AG08396 (cell line): ENCODE measurements at regions not wholly inside any gene's neighbourhood (a gene's known extent, or its start where the extent isn't known, plus 50 kb on each side); places are given as distances from the start of the nearest gene placed in this dataset.

Experiments used
- DNase-seq: peaks from one replicate; pipeline ENCODE4 v3.0.0; 2012; ENCODE audit warnings: low spot score, mixed read lengths

GRCh38 chr12:19953734-19954133, 414.6 kb upstream of the PDE3A start:
- no peak for DNase-seq

GRCh38 chr12:19954163-19954562, 414.2 kb upstream of the PDE3A start:
- no peak for DNase-seq

- no peak for DNase-seq
These were observed 410.8 kb upstream of the PDE3A start for GRCh38 chr12:19957308-19958125.

GRCh38 chr12:19958389-19958788, 409.9 kb upstream of the PDE3A start:
- DNase-seq: no peak

- DNase-seq: no peak
These were observed 409.0 kb upstream of the PDE3A start for GRCh38 chr12:19959353-19959752.

DNA sequence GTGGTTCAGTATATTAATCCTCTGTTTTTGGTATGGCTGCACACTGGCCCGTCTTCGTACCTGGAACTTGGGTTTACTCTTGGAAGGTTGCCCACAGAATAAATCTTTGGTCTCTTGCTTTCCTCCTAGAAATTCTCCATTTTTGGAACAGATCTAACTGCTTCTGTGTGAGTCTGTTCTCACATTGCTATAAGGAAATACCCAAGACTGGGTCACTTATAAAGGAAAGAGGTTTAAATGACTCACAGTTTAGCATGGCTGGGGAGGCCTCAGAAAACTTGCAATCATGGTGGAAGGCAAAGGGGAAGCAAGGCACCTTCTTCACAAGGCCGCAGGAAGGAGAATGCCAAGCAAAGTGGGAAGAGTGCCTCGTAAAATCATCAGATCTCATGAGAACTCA, 407.8 kb upstream of the PDE3A start:
- DNase-seq: no peak

DNA sequence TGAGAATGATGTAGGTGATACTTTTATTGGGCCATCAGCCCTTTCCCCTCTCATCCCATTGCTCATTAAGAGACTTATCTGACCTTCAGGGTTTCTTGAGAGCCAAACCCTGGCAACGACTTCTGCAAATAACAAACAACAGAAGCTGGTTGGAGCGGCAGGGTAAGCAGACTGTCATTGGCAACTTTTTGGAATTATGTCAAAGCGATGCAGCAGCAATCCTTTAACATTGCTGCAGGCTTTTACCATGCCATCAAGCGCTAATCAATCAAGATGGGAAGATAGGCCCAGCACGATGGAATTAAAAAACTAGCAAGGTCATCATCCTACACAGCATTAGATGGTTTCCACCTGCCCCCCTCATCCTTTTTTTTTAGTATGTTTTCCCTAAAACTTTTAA, 406.1 kb upstream of the PDE3A start:
- DNase-seq: no peak

DNA sequence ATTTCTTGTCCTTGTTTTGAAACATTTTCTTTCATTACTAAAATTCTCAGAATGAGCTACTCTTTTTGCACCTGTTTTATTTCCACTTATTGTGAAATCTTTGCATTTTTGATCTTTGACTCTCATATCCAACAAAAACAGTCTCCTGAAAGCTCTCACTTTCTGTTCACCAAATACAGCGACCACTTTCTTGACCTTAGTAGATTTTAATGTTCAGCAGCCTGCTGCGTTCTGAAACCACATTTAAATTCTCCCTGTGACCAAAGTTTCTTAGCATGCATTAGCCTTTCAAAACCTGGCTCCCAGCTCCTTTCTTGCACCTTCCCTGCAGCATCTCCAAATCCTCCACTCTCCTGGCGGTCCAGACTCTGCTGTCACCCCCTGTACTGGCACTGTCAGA, 404.4 kb upstream of the PDE3A start:
- no peak for DNase-seq

- DNase-seq: no peak
These were observed 403.8 kb upstream of the PDE3A start for GRCh38 chr12:19964549-19964948.

DNA sequence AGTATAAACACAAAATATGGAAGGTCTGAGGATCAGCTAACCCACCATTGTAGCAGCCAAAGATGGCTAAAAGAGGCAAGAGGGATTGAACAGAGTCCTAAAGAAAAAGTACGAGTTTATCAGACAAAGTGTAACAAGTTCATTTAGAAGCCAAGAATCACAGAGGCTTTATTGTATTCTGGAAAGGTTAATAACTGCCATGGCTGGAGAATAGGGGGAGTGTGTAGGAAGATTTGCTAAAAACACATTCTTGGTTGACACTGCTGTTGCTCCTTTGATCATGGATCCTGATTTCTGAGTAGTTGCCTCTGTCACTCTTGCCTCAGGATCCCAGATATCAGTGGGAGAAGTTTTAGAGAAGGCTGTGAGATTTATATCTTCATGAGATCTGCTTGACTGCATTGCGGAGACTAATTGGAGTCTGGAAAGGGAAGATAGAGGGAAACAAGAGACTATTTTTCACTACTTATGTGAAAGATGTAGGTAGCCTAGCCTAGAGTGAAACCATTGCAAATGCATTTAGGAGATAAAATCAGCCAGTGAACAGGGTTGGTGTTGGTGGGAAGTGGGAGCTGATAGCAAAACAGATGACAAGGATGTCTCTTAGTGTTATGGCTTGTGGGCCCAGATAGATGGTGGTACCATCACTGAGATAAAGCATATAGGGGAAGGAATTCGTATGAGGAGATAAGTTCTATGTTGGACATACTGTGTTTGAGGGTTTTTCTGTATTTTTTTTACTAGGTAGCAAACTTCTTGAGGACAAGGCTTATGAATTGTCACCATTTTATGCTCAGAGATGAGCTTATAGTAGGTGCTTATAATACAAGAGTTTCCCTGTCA, 402.9 kb upstream of the PDE3A start:
- no peak for DNase-seq

DNA sequence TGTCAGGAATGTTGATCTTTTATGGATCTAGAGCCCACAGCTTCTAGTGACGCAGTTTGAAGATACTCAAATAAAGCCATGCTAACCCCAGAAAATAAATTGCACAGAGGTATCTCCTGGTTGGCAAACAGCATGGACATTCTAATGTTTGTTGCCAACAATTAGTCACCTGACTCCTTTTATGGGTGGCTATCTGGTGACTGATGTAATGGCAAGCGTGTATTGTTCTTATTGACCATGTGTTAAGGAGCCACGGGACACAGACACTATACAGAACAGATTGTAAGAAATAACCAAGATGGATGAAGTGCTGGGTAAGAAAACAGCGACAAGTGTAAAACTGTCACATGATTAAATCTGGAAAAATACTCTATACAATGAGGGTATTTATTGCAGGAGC, 401.3 kb upstream of the PDE3A start:
- DNase-seq: no peak

GRCh38 chr12:19967431-19967830, 400.9 kb upstream of the PDE3A start:
- DNase-seq: peak; percentile 55

GRCh38 chr12:19970116-19970515, 398.2 kb upstream of the PDE3A start:
- no peak for DNase-seq

- DNase-seq: no peak
These were observed 397.5 kb upstream of the PDE3A start for GRCh38 chr12:19970821-19971220.

GRCh38 chr12:19971361-19972280, 396.7 kb upstream of the PDE3A start:
- DNase-seq: no peak

- DNase-seq: no peak
These were observed 395.7 kb upstream of the PDE3A start for GRCh38 chr12:19972325-19973288.

DNA sequence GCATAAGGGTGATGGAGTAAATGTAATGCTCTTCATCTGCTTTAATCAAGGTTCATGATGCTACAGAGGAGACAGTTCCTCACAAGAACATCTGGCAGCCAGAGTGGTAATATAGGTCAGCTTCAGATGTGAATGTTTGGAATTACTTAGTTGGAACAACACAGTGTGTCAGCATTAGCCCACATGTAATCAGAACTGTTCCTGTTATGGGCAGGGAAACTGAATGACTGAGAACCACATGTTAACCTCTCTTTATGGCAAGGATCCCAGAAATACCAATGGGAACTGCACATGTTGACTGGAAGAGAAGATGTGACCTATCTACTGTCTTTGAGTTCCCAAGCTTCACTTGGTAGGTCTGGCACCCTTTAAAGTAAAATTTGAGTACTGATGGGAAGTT, 390.1 kb upstream of the PDE3A start:
- DNase-seq: peak; percentile 21

GRCh38 chr12:19979584-19979983, 388.8 kb upstream of the PDE3A start:
- no peak for DNase-seq

- DNase-seq: no peak
These were observed 386.4 kb upstream of the PDE3A start for GRCh38 chr12:19981944-19982343.

- DNase-seq: no peak
These were observed 380.3 kb upstream of the PDE3A start for GRCh38 chr12:19988001-19988400.

DNA sequence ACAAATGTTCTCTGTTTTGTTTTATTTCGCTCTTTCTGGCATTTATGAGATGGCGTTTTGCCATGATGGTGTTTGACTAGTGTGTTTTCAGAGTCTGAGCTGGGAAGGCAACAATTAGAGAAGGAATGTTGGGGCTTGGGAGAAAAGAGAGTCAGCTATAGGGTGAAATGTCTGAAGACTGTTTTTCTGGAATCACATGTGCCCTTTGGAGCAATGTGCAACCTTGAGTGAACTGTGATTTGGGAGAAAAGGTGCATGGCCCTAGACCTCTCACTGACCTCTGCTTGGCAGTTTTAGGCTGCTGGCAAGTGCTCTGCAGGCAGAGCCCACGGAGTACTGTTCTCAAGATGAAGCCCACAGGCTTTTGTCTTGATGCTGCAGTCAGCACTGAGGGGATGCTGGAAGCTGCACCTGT, 379.9 kb upstream of the PDE3A start:
- no peak for DNase-seq
